AG09309 (cell line): ENCODE measurements at regions not wholly inside any gene's neighbourhood (a gene's known extent, or its start where the extent isn't known, plus 50 kb on each side); places are given as distances from the start of the nearest gene placed in this dataset.

Experiments used
- DNase-seq: peaks from one replicate; pipeline ENCODE4 v3.0.0-alpha.2; 2010; ENCODE audit warnings: low read depth
- H3K4me3 ChIP-seq: 2 replicates; pipeline ENCODE4 v1.5.1; 2011; ENCODE audit warnings: mild to moderate bottlenecking, low read depth, low read length, moderate library complexity; ENCODE audit not compliant: control insufficient read depth
- TF ChIP-seq, protein P1 (sequence below): IDR thresholded peaks from 2 replicates; pipeline ENCODE4 v1.5.1; 2011; ENCODE audit warnings: mild to moderate bottlenecking, low read depth, low read length, inconsistent platforms; ENCODE audit not compliant: insufficient read depth, control insufficient read depth; ENCODE audit errors: missing control alignments

- no peak for DNase-seq
- TF ChIP-seq, protein P1, sequence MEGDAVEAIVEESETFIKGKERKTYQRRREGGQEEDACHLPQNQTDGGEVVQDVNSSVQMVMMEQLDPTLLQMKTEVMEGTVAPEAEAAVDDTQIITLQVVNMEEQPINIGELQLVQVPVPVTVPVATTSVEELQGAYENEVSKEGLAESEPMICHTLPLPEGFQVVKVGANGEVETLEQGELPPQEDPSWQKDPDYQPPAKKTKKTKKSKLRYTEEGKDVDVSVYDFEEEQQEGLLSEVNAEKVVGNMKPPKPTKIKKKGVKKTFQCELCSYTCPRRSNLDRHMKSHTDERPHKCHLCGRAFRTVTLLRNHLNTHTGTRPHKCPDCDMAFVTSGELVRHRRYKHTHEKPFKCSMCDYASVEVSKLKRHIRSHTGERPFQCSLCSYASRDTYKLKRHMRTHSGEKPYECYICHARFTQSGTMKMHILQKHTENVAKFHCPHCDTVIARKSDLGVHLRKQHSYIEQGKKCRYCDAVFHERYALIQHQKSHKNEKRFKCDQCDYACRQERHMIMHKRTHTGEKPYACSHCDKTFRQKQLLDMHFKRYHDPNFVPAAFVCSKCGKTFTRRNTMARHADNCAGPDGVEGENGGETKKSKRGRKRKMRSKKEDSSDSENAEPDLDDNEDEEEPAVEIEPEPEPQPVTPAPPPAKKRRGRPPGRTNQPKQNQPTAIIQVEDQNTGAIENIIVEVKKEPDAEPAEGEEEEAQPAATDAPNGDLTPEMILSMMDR = no peak
- no peak overlapping the region for H3K4me3 ChIP-seq
These were observed 73.1 kb downstream of the CRPPA start for GRCh38 chr7:16348251-16348650.

- no peak for DNase-seq
- TF ChIP-seq, protein P1 = no peak
- no peak overlapping the region for H3K4me3 ChIP-seq
These were observed 73.5 kb downstream of the CRPPA start for GRCh38 chr7:16347827-16348192.

- TF ChIP-seq, protein P1 = no peak
- no peak overlapping the region for H3K4me3 ChIP-seq
- DNase-seq = no peak
These were observed 74.1 kb downstream of the CRPPA start for GRCh38 chr7:16347066-16347826.

- peak; percentile 45 for DNase-seq
- H3K4me3 ChIP-seq = no peak overlapping the region
- TF ChIP-seq, protein P1 = no peak
These were observed 75.1 kb downstream of the CRPPA start for GRCh38 chr7:16345979-16346958.

DNA sequence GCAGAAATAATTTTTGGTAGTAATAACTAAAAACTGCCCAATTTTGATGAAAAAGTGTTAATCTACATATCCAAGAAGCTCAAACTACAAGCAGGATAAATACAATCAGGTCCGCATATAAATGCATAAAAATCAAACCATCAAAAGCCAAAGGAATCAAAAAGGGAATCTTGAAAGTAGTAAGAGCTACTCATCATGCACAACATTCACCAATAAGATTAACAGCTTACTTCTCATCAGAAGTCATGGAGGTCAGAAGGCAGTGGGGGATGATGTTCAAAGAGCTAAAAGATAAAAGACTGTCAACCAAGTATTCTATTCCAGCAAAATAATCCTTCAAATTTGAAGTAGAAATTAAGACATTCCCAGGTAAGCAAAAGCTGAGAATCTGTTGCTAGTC is 76.4 kb downstream of the CRPPA start:
- TF ChIP-seq, protein P1 = no peak
- H3K4me3 ChIP-seq = no peak overlapping the region
- DNase-seq = no peak

DNA sequence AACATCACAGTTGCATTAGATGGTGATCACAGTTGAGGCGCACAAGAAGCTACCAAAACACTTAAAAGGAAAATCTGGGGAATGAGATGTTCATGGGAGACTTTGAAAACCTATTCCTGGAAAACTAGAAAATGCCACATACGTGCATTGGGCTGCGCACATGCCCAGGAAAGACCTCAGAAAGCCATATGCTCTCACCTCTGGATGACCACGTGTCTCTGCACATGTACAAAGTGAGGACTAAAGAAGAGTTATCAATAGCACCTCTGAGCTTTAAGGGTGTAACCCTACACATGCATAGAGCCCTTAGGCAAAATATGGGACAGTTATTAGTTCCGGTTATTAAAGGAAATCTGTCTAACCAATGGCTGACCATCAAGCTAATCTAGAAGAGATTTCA is 77.7 kb downstream of the CRPPA start:
- TF ChIP-seq, protein P1 = no peak
- H3K4me3 ChIP-seq = no peak overlapping the region
- DNase-seq = no peak
